HG03095 (cell line): ENCODE measurements at regions not wholly inside any gene's neighbourhood (a gene's known extent, or its start where the extent isn't known, plus 50 kb on each side); places are given as distances from the start of the nearest gene placed in this dataset.

ENCODE experiments used
- ATAC-seq: cut with Tn5 transposase; IDR thresholded peaks from one replicate; pipeline ENCODE4 v1.9.1; 2021; ENCODE audit warnings: moderate library complexity; ENCODE audit not compliant: unreplicated experiment

- ATAC-seq = no peak
Observed at GRCh38 chr6:126526996-126527606, 187.2 kb downstream of the CENPW start.

- ATAC-seq = no peak
Observed at GRCh38 chr6:126529637-126530362, 189.9 kb downstream of the CENPW start.

- no peak for ATAC-seq
Observed at GRCh38 chr6:126530775-126531174, 190.9 kb downstream of the CENPW start.

- ATAC-seq = peak; percentile 18
Observed at GRCh38 chr6:126531286-126531685, 191.4 kb downstream of the CENPW start.

- peak; percentile 66 for ATAC-seq
Observed at GRCh38 chr6:126531840-126532239, 191.9 kb downstream of the CENPW start.

GRCh38 chr6:126534401-126534800 is 194.5 kb downstream of the CENPW start:
- no peak for ATAC-seq

GRCh38 chr6:126535138-126535537 is 195.2 kb downstream of the CENPW start:
- no peak for ATAC-seq

GRCh38 chr6:126535595-126535994 is 195.7 kb downstream of the CENPW start:
- ATAC-seq = no peak

- no peak for ATAC-seq
Observed at GRCh38 chr6:126537061-126537816, 197.3 kb downstream of the CENPW start.

GRCh38 chr6:126539022-126539421 is 199.1 kb downstream of the CENPW start:
- ATAC-seq = no peak

GRCh38 chr6:126540161-126540560 is 200.2 kb downstream of the CENPW start:
- no peak for ATAC-seq

GRCh38 chr6:126541806-126542491 is 202.0 kb downstream of the CENPW start:
- ATAC-seq = no peak

- no peak for ATAC-seq
Observed at GRCh38 chr6:126546541-126547120, 206.7 kb downstream of the CENPW start.

GRCh38 chr6:126548300-126548699 is 208.4 kb downstream of the CENPW start:
- ATAC-seq = no peak

GRCh38 chr6:126550323-126550722 is 210.4 kb downstream of the CENPW start:
- no peak for ATAC-seq

GRCh38 chr6:126551832-126552231 is 211.9 kb downstream of the CENPW start:
- no peak for ATAC-seq

- no peak for ATAC-seq
Observed at GRCh38 chr6:126553854-126554253, 213.9 kb downstream of the CENPW start.

- no peak for ATAC-seq
Observed at GRCh38 chr6:126570507-126570906, 230.6 kb downstream of the CENPW start.

- no peak for ATAC-seq
Observed at GRCh38 chr6:126574301-126574700, 234.4 kb downstream of the CENPW start.

GRCh38 chr6:126581316-126581715 is 241.4 kb downstream of the CENPW start:
- ATAC-seq = no peak
